ENCODE measurements at regions not wholly inside any gene's neighbourhood (a gene's known extent, or its start where the extent isn't known, plus 50 kb on each side); places are given as distances from the start of the nearest gene placed in this dataset.

DNA sequence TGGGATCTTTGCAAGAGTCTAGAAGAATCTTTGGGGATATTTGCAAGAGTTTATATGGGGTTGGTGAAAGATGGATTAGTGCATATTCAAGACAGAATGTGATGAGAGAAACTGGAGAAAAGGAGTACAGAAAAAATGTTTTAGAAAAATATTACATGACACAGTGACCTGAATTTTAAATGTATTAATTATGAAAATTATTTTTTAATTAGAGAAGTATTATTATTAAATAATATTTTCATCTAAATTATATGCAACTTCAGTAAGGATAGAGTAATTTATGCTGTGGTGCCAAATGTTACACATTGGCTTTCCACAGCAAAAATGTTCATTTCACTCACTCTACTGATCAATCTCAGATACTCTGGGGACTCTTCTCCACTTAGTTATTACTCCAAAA, 1442.8 kb upstream of the SLC39A10 start:
- CTCF ChIA-PET (ENCODE audit: partially characterized antibody): no interaction called here
- no peaks in the 10 kb centered on the region for H4K20me1 ChIP-seq (replicated peaks in 1 of 2; ENCODE audit: control insufficient read depth in 1 of 2, insufficient read depth in 2 of 2, low read length in 2 of 2)

More for the DNA sequence above, 1442.8 kb upstream of the SLC39A10 start:
- H2AK5ac ChIP-seq (ENCODE audit: low read depth, low read length): no peak overlapping the region
- no peak overlapping the region for H3K23ac ChIP-seq (ENCODE audit: insufficient read length)
- H3K27me3 ChIP-seq (replicated peaks in 1 of 4; ENCODE audit: control insufficient read depth in 3 of 4, extremely low read depth in 1 of 4, insufficient read depth in 3 of 4, low read length in 3 of 4): no peaks in the 10 kb centered on the region
- H3K27ac ChIP-seq (ENCODE audit: low read depth, low read length): no peak overlapping the region
- H3K9me3 ChIP-seq (ENCODE audit: insufficient read depth in 2 of 2, low read depth in 1 of 2, low read length in 1 of 2): no peaks in the 10 kb centered on the region
- POLR2A ChIA-PET (ENCODE audit: partially characterized antibody): no interaction called here
- H4K91ac ChIP-seq (replicated peaks; ENCODE audit: insufficient read length, low read length): no peak overlapping the region
- no peak overlapping the region for H3K4me2 ChIP-seq (ENCODE audit: insufficient read depth in 1 of 2, low read depth in 2 of 2, low read length in 2 of 2)
- H2BK12ac ChIP-seq (ENCODE audit: low read depth, low read length): no peak overlapping the region
- FAIRE-seq (no peak), DNase-seq (ENCODE audit: low read depth in 1 of 2, low spot score in 2 of 2) (no peak)
- no peaks in the 10 kb centered on the region for H3K36me3 ChIP-seq (ENCODE audit: control insufficient read depth in 2 of 4, insufficient read depth in 4 of 4, low read length in 3 of 4)
- no peak overlapping the region for H2BK20ac ChIP-seq (ENCODE audit: low read length)
- H4K5ac ChIP-seq (ENCODE audit: insufficient read length, low read depth, low read length): no peak overlapping the region
- H3K56ac ChIP-seq (replicated peaks; ENCODE audit: insufficient read length, low read depth, low read length): no peak overlapping the region
- no peak overlapping the region for H2BK120ac ChIP-seq (replicated peaks; ENCODE audit: low read depth, low read length)
- no peak overlapping the region for H3K4me3 ChIP-seq (ENCODE audit: extremely low read depth in 1 of 4, insufficient read depth in 2 of 4, low read depth in 3 of 4, low read length in 4 of 4)
- no peak for TF ChIP-seq ZNF274 (IDR thresholded peaks at IDR 0.05; ENCODE audit: borderline replicate concordance, extremely low read depth, low read length)
- TF ChIP-seq RBBP5 (IDR thresholded peaks at IDR 0.05; ENCODE audit: borderline replicate concordance, low read depth, low read length): no peak
- TF ChIP-seq ASH2L (IDR thresholded peaks at IDR 0.05; ENCODE audit: low read length): no peak
- no peak for TF ChIP-seq EP300 (IDR thresholded peaks at IDR 0.05; ENCODE audit: borderline replicate concordance in 1 of 2, low read depth in 2 of 2, low read length in 2 of 2)
- TF ChIP-seq BACH1 (IDR thresholded peaks at IDR 0.05; ENCODE audit: low read length): no peak
- no peak for TF ChIP-seq CBX8 (IDR thresholded peaks at IDR 0.05; ENCODE audit: borderline replicate concordance, low read depth, low read length)
- TF ChIP-seq SRF (IDR thresholded peaks at IDR 0.05; ENCODE audit: low read depth, low read length): no peak
- no peak for TF ChIP-seq KDM1A (IDR thresholded peaks at IDR 0.05; ENCODE audit: borderline replicate concordance, low read length)
- TF ChIP-seq MAFK (IDR thresholded peaks at IDR 0.05; ENCODE audit: low read depth, low read length): no peak
- no peak overlapping the region for H2AFZ ChIP-seq (ENCODE audit: low read length)
- H2BK15ac ChIP-seq (ENCODE audit: low read length): no peak overlapping the region
- no peak overlapping the region for H4K8ac ChIP-seq (ENCODE audit: extremely low read depth, insufficient read depth, low read length)
- no peaks in the 10 kb centered on the region for H3K79me2 ChIP-seq (ENCODE audit: control insufficient read depth in 1 of 2, insufficient read depth in 2 of 2, low read length in 2 of 2)
- no peak overlapping the region for H3K14ac ChIP-seq (ENCODE audit: insufficient read length)
- no peak overlapping the region for H3K18ac ChIP-seq (ENCODE audit: extremely low read depth, low read length)
- no peaks in the 10 kb centered on the region for H3K23me2 ChIP-seq (ENCODE audit: low read depth, low read length)
- H3K9ac ChIP-seq (replicated peaks in 1 of 4; ENCODE audit: extremely low read depth in 1 of 4, low read depth in 3 of 4, low read length in 3 of 4): no peak overlapping the region
- no peaks in the 10 kb centered on the region for H3K79me1 ChIP-seq (ENCODE audit: low read depth, low read length)
- no peaks in the 10 kb centered on the region for H3K4me1 ChIP-seq (replicated peaks in 1 of 4; ENCODE audit: control insufficient read depth in 3 of 4, insufficient read depth in 4 of 4, low read length in 3 of 4)
- H3K4ac ChIP-seq (replicated peaks; ENCODE audit: insufficient read length, low read depth, low read length): no peak overlapping the region
- no peak overlapping the region for H2BK5ac ChIP-seq (ENCODE audit: low read depth, low read length)
